Keratinocyte (primary cell): ENCODE measurements at regions not wholly inside any gene's neighbourhood (a gene's known extent, or its start where the extent isn't known, plus 50 kb on each side); places are given as distances from the start of the nearest gene placed in this dataset.

Experiments used
- DNase-seq: peaks from one replicate; pipeline ENCODE4 v3.0.0-alpha.2; 2011; ENCODE audit warnings: low read depth, missing footprints, low spot score
- FAIRE-seq: peaks from 2 replicates; lab custom pipeline; 2011; peaks lifted over from hg19 to GRCh38; lab: Jason Lieb, UNC
- H2AFZ ChIP-seq: 2 replicates; pipeline ENCODE4 v1.6.0; 2012; ENCODE audit warnings: low read length, control low read depth, inconsistent platforms; ENCODE audit not compliant: control insufficient read depth
- H3K27ac ChIP-seq: 2 replicates; pipeline ENCODE4 v1.5.1; 2011; ENCODE audit warnings: low read length; ENCODE audit not compliant: control insufficient read depth, insufficient read depth
- H3K27me3 ChIP-seq: 3 replicates; pipeline ENCODE4 v1.6.0; 2011; ENCODE audit warnings: low read length; ENCODE audit not compliant: control insufficient read depth, insufficient read depth; ENCODE audit errors: extremely low read depth
- H3K36me3 ChIP-seq, 2 experiments: 2 replicates in 1 of 2; 3 replicates in 1 of 2; pipeline ENCODE4 v1.5.1; 2011; ENCODE audit warnings: low read length in 2 of 2, mild to moderate bottlenecking in 1 of 2; ENCODE audit not compliant: control insufficient read depth in 2 of 2, insufficient read depth in 2 of 2; ENCODE audit errors: extremely low read depth in 1 of 2
- H3K4me1 ChIP-seq: 3 replicates; pipeline ENCODE4 v1.5.1; 2011; ENCODE audit warnings: low read length; ENCODE audit not compliant: control insufficient read depth, insufficient read depth; ENCODE audit errors: extremely low read depth
- H3K4me2 ChIP-seq: 3 replicates; pipeline ENCODE4 v1.6.0; 2011; ENCODE audit warnings: low read depth, low read length; ENCODE audit not compliant: control insufficient read depth, insufficient read depth; ENCODE audit errors: extremely low read depth
- H3K4me3 ChIP-seq, 3 experiments: fragments of 200-600 bp in 1 of 3; sonication (generic) in 1 of 3; 2 replicates in 2 of 3; 3 replicates in 1 of 3; pipeline ENCODE4 v1.5.1; 2011 to 2016; ENCODE audit warnings: low read length in 3 of 3, mild to moderate bottlenecking in 3 of 3, control low read depth in 2 of 3, inconsistent platforms in 1 of 3, low read depth in 1 of 3, mixed read lengths in 1 of 3, mixed run types in 1 of 3, moderate library complexity in 1 of 3; ENCODE audit not compliant: control insufficient read depth in 2 of 3, insufficient read depth in 2 of 3; ENCODE audit errors: extremely low read depth in 1 of 3
- H3K79me2 ChIP-seq: 2 replicates; pipeline ENCODE4 v1.6.0; 2012; ENCODE audit warnings: low read length; ENCODE audit not compliant: control insufficient read depth, insufficient read depth
- H3K9ac ChIP-seq: 3 replicates; pipeline ENCODE4 v1.6.0; 2011; ENCODE audit warnings: low read length; ENCODE audit not compliant: control insufficient read depth, insufficient read depth; ENCODE audit errors: extremely low read depth
- H3K9me1 ChIP-seq: 3 replicates; pipeline ENCODE4 v1.6.0; 2011; ENCODE audit warnings: low read length; ENCODE audit not compliant: control insufficient read depth, insufficient read depth; ENCODE audit errors: extremely low read depth
- H3K9me3 ChIP-seq: 2 replicates; pipeline ENCODE4 v1.5.1; 2012; ENCODE audit warnings: low read depth, low read length; ENCODE audit not compliant: control insufficient read depth
- H4K20me1 ChIP-seq: 3 replicates; pipeline ENCODE4 v1.6.0; 2011; ENCODE audit warnings: low read length; ENCODE audit not compliant: control insufficient read depth, insufficient read depth; ENCODE audit errors: extremely low read depth
- CTCF ChIP-seq, 3 experiments: IDR thresholded peaks in 1 of 3; conservative IDR thresholded peaks in 1 of 3; optimal IDR thresholded peaks in 1 of 3; 2 replicates in 2 of 3; 3 replicates in 1 of 3; pipeline versions ENCODE3 to v1.5.1; 2011; ENCODE audit warnings: low read length in 3 of 3, mild to moderate bottlenecking in 3 of 3, moderate library complexity in 2 of 3, control low read depth in 1 of 3, inconsistent platforms in 1 of 3; ENCODE audit not compliant: insufficient read depth in 2 of 3; ENCODE audit errors: extremely low read depth in 1 of 3
- EZH2 ChIP-seq: IDR thresholded peaks from one replicate; pipeline ENCODE4 v1.6.1; 2012; ENCODE audit warnings: inconsistent platforms, mild to moderate bottlenecking, low read length, moderate library complexity
- dilution Hi-C: fragments of 300-500 bp; cut with MboI; formaldehyde crosslinking; loops from one replicate; pipeline ENCODE4 v1.7.0; 2020; ENCODE audit warnings: low sequenced_read_pairs; ENCODE audit not compliant: extremely low pct_ligation_motif_present

DNA sequence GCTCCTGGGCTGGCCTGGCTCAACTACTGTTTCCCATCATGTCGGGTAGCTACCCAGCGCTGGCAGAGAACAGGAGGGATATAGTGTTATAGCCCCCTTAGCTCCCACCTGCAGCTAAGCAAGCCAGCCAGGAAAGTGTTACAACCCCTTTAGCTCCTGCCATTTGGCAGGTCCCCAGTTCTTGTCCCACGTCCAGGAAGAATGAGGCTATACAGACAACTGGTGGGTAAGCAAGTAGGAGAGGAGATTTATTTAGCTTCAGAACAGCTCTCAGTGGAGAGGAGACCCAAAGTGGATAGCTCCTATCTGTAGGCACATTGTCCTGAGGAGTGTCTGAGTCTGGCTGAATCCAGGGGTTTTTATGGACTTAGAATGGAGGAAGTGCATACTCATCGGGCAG, 741.1 kb upstream of the B3GALT2 start:
- no peak for TF ChIP-seq CTCF (optimal IDR thresholded peaks at IDR 0.05 in 1 of 3, IDR thresholded peaks at IDR 0.05 in 1 of 3, conservative IDR thresholded peaks at IDR 0.05 in 1 of 3; ENCODE audit: extremely low read depth in 1 of 3, insufficient read depth in 2 of 3, low read length in 3 of 3)
- no peak for TF ChIP-seq EZH2
- Histone ChIP-seq H3K36me3 (no peaks in the 10 kb centered on the region), H3K27ac (no peak overlapping the region), H3K79me2 (no peaks in the 10 kb centered on the region), H3K9me3 (no peaks in the 10 kb centered on the region), H3K4me3 (no peak overlapping the region), H3K9me1 (no peaks in the 10 kb centered on the region), H4K20me1 (no peaks in the 10 kb centered on the region), H3K4me2 (no peak overlapping the region), H3K27me3 (no peaks in the 10 kb centered on the region), H3K4me1 (no peaks in the 10 kb centered on the region), H3K9ac (no peak overlapping the region), H2AFZ (no peak overlapping the region)
- DNase-seq (no peak), FAIRE-seq (no peak)
- dilution Hi-C loops: no loop called here

DNA sequence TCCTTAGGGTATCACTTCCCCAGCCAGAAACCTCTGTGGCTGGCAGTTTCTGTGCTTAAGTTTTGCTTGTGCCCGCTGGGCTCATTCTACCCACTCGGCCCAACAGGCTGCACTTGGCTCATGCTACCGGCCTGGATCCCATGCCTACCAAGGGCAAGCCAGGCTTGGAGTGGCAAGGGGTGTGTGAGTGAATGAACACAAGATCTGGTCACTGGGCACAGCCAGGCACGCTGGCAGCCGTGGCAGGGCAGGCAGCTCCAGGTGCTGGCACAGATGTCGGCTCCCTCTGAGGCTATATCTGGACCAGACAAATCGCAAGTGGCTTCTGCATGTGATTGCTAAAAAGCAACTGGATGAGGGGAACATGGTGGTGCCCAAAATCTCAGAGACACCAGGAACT, 740.5 kb upstream of the B3GALT2 start:
- Histone ChIP-seq H3K4me2 (no peak overlapping the region), H3K27ac (no peak overlapping the region), H3K9me3 (no peaks in the 10 kb centered on the region), H3K9ac (no peak overlapping the region), H2AFZ (no peak overlapping the region), H3K9me1 (no peaks in the 10 kb centered on the region), H3K79me2 (no peaks in the 10 kb centered on the region), H3K4me1 (no peaks in the 10 kb centered on the region), H3K4me3 (no peak overlapping the region), H4K20me1 (no peaks in the 10 kb centered on the region), H3K27me3 (no peaks in the 10 kb centered on the region), H3K36me3 (no peaks in the 10 kb centered on the region)
- TF ChIP-seq EZH2: no peak
- no peak for TF ChIP-seq CTCF (optimal IDR thresholded peaks at IDR 0.05 in 1 of 3, IDR thresholded peaks at IDR 0.05 in 1 of 3, conservative IDR thresholded peaks at IDR 0.05 in 1 of 3; ENCODE audit: extremely low read depth in 1 of 3, insufficient read depth in 2 of 3, low read length in 3 of 3)
- no peak for FAIRE-seq
- DNase-seq: no peak
- dilution Hi-C loops: no loop called here
